ENCODE measurements at regions not wholly inside any gene's neighbourhood (a gene's known extent, or its start where the extent isn't known, plus 50 kb on each side); places are given as distances from the start of the nearest gene placed in this dataset.

- DNase-seq (ENCODE audit: low read depth, low spot score) = no peak
These were observed 188.3 kb upstream of the SLCO3A1 start for GRCh38 chr15:91665212-91665611.

GRCh38 chr15:91668370-91668769, 185.1 kb upstream of the SLCO3A1 start:
- DNase-seq (ENCODE audit: low read depth, low spot score) = no peak

- DNase-seq (ENCODE audit: low read depth, low spot score) = no peak
These were observed 183.4 kb upstream of the SLCO3A1 start for GRCh38 chr15:91670108-91670507.

- no peak for DNase-seq (ENCODE audit: low read depth, low spot score)
These were observed 175.5 kb upstream of the SLCO3A1 start for GRCh38 chr15:91678003-91678402.

- DNase-seq (ENCODE audit: low read depth, low spot score) = no peak
These were observed 174.1 kb upstream of the SLCO3A1 start for GRCh38 chr15:91679447-91679846.

GRCh38 chr15:91685436-91685835, 168.1 kb upstream of the SLCO3A1 start:
- DNase-seq (ENCODE audit: low read depth, low spot score) = no peak

GRCh38 chr15:91688811-91689210, 164.7 kb upstream of the SLCO3A1 start:
- no peak for DNase-seq (ENCODE audit: low read depth, low spot score)

- DNase-seq (ENCODE audit: low read depth, low spot score) = no peak
These were observed 164.1 kb upstream of the SLCO3A1 start for GRCh38 chr15:91689377-91689776.

- no peak for DNase-seq (ENCODE audit: low read depth, low spot score)
These were observed 160.9 kb upstream of the SLCO3A1 start for GRCh38 chr15:91692596-91692995.

- DNase-seq (ENCODE audit: low read depth, low spot score) = peak; percentile 89
These were observed 159.2 kb upstream of the SLCO3A1 start for GRCh38 chr15:91694131-91694830.

GRCh38 chr15:91694831-91695210, 158.7 kb upstream of the SLCO3A1 start:
- peak; percentile 59 for DNase-seq (ENCODE audit: low read depth, low spot score)

- DNase-seq (ENCODE audit: low read depth, low spot score) = no peak
These were observed 157.7 kb upstream of the SLCO3A1 start for GRCh38 chr15:91695799-91696198.

- DNase-seq (ENCODE audit: low read depth, low spot score) = no peak
These were observed 156.5 kb upstream of the SLCO3A1 start for GRCh38 chr15:91696981-91697380.

- no peak for DNase-seq (ENCODE audit: low read depth, low spot score)
These were observed 155.3 kb upstream of the SLCO3A1 start for GRCh38 chr15:91698241-91698640.

- no peak for DNase-seq (ENCODE audit: low read depth, low spot score)
These were observed 153.8 kb upstream of the SLCO3A1 start for GRCh38 chr15:91699741-91700140.

GRCh38 chr15:91703274-91703673, 150.2 kb upstream of the SLCO3A1 start:
- no peak for DNase-seq (ENCODE audit: low read depth, low spot score)

GRCh38 chr15:91704343-91704742, 149.2 kb upstream of the SLCO3A1 start:
- DNase-seq (ENCODE audit: low read depth, low spot score) = peak; percentile 3

- peak; percentile 77 for DNase-seq (ENCODE audit: low read depth, low spot score)
These were observed 147.0 kb upstream of the SLCO3A1 start for GRCh38 chr15:91706322-91707032.

- no peak for DNase-seq (ENCODE audit: low read depth, low spot score)
These were observed 143.3 kb upstream of the SLCO3A1 start for GRCh38 chr15:91710080-91710698.

GRCh38 chr15:91711384-91712033, 142.0 kb upstream of the SLCO3A1 start:
- DNase-seq (ENCODE audit: low read depth, low spot score) = no peak

- no peak for DNase-seq (ENCODE audit: low read depth, low spot score)
These were observed 141.2 kb upstream of the SLCO3A1 start for GRCh38 chr15:91712286-91712685.

GRCh38 chr15:91716536-91716935, 137.0 kb upstream of the SLCO3A1 start:
- no peak for DNase-seq (ENCODE audit: low read depth, low spot score)

Data from astrocyte of the hippocampus (primary cell).